DLD1 (cell line): ENCODE measurements at regions not wholly inside any gene's neighbourhood (a gene's known extent, or its start where the extent isn't known, plus 50 kb on each side); places are given as distances from the start of the nearest gene placed in this dataset.
"Not testable (repeated sequence)": the region's sequence is repeated elsewhere in the genome, so short reads cannot be mapped to it uniquely, and the experiment has no call there.

Source experiments
- in situ Hi-C: cut with HindIII; loops from 2 replicates; pipeline ENCODE4 v1.10.0; 2017; ENCODE audit warnings: low sequenced_read_pairs

- in situ Hi-C loops, result no loop called here
Observed at GRCh38 chr10:8332730-8333111, 278.2 kb downstream of the GATA3 start.

- in situ Hi-C loops, result no loop called here
Observed at GRCh38 chr10:8334631-8335030, 280.1 kb downstream of the GATA3 start.

DNA sequence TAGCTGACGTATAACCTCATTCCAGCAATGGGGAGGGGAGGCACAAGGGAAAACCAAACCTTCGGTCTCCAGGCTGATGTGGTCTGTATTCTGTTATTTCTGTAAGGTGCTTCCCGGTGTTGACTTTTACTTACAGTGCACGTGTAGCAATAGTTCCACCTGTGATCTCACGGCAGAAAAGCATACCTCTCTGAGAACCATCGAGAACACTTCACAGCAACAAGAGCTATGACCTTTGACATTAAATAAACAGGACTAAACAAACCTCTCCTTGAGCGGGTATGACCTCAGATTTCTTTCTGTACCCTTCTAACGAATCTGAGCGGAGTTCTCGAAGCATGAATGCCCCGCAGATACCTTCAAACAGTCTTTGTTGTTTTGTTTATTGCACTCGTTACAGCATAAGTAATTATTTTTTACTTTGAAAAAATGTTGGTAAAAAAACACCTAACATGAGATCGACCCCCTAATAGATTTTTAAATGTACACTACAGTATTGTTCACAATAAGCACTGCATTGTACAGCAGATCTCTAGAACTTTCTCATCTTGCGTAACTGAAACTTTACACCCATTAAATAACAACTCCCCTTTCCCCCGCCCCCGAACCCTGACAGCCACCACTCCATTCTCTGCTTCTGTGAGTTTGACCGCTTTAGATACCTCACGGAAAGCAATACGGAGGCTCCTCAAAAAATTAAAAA, 282.3 kb downstream of the GATA3 start:
- in situ Hi-C loops, result no loop called here

DNA sequence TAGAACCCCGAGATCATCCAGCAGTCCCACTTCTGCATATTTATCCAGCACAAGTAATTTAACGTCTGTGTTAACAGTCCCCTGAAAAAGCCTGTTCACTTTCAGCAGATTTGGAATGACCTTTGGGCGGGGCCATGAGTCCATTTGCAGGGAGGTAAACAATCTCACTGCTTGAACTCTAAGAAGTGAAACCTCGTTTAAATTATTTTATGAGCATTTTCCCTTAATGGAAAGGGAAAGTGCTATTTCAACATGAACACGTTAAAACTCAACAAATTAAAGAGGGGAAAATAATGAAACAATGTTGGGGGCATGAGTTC, 282.8 kb downstream of the GATA3 start:
- in situ Hi-C loops, result no loop called here

- in situ Hi-C loops, result no loop called here
Observed at GRCh38 chr10:8338177-8338766, 283.8 kb downstream of the GATA3 start.

DNA sequence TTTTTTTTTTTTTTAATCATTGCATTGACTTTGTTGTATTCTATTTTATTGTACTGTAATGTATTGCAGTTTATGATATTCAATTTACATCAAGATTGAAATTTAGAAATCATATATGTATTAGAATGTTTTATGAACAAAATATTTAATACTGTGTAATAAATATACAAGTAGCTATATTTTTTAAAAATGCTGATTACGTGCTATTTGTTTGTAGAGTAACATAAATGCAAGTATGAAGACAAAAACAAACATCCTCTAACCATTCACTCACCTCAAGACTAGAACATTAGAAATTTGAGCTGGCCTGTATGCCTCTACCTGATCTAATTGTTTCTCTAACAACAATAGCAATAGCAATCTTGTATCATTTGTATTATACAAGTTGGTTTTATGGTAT, 290.3 kb downstream of the GATA3 start:
- in situ Hi-C loops, result no loop called here

GRCh38 chr10:8346861-8347260, 292.4 kb downstream of the GATA3 start:
- in situ Hi-C loops, result no loop called here

DNA sequence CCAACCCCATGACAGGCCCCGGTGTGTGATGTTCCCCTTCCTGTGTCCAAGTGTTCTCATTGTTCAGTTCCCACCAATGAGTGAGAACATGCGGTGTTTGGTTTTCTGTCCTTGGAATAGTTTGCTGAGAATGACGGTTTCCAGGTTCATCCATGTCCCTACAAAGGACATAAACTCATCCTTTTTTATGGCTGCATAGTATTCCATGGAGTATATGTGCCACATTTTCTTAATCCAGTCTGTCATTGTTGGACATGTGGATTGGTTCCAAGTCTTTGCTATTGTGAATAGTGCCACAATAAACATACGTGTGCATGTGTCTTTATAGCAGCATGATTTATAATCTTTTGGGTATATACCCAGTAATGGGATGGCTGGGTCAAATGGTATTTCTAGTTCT, 293.1 kb downstream of the GATA3 start:
- in situ Hi-C loops, result not testable (repeated sequence)

DNA sequence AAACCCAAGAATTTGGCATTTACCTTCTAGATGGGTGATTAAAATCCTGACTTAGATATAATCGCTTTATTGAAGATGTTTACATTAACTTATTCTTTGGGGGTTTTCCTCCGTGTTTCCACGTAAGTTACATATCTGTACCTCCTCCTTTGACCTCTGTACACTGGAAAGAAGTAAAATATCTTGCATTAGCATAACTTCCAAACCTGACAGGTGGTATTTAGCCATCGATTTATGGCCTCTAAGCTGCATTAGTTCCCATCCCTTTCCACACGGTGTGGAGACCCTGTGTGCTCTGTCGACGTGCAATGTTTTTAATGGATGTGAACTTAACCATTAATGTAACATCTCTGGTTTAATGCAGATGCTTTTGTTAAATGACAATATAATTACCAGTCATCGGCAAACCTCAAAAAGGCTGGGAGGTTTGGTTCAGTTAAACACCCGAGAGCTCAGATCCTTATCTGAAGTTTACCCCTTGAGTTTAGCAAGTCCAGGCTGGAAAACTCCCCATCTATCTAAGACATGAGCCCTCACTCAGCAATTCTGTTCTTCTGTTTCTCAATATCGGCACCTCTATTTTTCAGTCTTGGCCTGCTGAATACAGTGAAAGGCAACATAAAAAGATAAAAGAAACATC, 295.2 kb downstream of the GATA3 start:
- in situ Hi-C loops, result no loop called here

- in situ Hi-C loops, result no loop called here
Observed at GRCh38 chr10:8350250-8350967, 295.9 kb downstream of the GATA3 start.

DNA sequence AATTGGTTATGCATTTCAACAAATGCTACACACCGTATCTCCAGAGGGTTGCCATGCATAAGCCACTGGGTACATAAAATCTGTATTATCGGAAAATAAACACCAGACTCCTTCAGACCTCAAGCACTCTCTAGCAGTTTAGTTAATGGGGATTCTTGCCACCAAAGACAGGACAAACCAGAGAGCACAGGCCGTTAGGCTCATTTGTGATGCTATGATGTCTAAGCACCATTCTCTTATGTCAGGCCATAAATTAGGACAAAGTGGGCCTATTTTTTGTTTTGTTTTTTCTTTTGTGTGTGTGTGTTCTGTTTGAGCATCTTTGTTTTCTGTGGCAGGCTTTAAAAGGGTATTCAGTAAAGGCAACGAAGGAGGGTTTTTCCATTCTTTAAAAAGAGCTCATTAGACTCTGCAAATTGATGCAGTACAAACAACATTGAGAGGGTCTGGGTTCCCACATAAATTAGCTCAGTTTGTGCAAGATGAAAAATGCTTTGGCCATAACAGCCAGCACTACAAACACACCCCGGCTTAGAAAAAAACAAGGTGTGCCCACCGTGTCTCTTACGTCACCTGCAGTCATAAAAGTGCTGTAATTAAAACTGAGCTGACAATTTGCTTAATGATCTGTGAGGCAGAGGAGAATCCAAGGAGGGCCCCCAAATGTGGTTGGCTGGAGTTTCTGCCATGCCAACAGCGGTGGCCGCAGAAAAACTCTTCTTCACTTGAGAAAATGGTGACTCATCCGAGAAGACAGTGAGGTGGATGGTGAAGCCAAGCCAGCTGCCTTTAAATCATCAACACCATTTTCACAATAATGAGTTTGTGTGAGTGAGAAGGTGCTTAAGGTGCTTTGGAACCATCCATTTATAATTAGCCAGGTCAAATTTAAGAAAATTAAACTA, 297.9 kb downstream of the GATA3 start:
- in situ Hi-C loops, result no loop called here

DNA sequence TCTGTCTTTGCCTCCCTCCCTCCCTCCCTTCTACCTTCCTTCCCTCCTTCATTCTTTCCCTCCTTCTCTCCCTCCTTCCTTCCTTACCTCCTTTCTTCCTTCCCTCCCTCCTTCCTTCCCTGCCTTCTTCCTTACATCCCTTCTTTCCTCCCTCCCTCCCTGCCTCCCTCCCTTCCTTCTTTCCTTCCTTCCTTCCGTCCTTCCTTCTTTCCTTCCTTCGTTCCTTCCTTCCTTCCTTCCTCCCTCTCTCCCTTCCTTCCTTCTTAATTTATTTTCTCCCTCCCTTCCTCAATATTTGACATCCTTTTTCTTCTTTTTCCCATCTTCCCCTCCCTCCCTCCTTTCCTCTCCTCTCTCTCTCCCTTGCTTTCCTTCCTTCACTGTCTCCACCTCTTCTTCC, 301.8 kb downstream of the GATA3 start:
- in situ Hi-C loops, result no loop called here

DNA sequence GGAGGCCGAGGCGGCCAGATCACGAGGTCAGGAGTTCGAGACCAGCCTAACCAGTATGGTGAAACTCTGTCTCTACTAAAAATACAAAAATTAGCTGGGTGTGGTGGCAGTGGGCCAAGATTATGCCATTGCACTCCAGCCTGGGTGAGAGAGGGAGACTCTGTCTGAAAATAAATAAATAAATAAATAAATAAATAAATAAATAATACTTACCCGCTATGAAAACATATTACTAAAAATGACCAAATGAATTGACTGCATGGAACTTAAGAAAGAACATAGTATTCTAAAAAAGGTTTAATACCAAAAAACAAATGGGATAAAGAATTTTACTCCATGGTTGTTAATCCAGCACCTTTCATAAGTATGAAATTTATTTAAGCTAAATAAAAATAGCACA, 305.0 kb downstream of the GATA3 start:
- in situ Hi-C loops, result no loop called here

DNA sequence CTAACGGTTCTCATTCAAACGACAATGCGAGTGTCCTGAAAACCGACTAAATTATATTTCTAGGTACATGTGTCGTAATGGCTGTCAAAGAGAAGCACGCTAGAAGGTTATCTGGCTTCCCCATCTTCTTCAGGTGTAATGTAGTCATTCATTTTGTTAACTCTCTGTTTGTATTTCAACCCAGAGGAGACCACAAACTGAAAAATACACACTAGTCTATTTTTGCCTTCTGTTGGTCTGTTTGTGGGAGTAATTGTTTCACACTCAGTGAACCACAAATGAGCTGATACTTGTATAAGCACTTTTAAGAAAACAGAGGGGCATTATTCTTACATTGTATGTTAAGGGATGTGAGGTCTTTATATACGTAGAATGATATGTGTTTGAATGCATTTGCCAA, 305.9 kb downstream of the GATA3 start:
- in situ Hi-C loops, result no loop called here

DNA sequence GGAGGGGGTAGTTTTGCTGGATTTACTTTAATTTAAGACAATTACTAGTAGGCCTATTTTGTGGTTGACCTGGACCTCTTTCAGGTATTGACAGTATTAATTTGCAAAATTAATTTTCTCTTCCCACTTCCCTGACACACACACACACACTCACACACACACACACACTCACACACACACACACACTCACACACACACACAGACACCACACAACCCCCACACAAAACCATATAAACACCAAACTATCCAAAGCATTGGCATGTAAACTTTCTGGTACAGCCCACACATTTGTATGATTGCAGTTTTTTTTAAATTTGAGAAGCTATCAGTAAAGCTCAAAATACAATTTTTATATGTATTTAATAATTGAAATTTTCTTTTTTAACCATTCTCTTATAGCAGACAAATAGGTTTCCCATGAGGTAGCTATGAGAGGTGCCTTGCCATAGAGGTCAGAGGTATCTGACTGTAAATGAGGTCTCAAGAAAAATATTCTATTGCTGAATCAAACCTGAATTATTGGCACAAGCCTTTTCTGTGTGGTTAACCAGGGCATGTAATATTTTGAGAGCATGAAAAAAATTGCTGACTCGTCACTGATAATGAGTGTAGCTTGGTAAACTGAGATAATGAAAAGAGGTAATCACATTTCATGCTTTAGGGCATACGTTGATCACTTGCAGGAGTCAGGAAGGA, 306.5 kb downstream of the GATA3 start:
- in situ Hi-C loops, result no loop called here

DNA sequence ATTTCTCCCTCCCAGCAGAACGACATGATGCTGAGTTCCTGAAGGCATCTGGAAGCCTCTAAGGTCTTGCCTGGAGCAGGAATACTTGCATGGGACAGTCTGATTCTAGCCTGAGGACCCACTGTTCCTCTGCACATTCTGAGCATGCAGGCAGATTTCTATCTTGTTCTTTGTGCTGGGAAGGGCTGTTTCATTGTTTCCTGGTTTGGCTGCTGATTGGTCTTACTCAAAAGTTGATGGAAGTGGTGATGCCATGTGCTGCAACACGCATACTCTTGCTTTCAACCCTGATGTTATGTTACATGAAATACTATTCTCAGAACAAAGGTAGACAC, 307.0 kb downstream of the GATA3 start:
- in situ Hi-C loops, result no loop called here

DNA sequence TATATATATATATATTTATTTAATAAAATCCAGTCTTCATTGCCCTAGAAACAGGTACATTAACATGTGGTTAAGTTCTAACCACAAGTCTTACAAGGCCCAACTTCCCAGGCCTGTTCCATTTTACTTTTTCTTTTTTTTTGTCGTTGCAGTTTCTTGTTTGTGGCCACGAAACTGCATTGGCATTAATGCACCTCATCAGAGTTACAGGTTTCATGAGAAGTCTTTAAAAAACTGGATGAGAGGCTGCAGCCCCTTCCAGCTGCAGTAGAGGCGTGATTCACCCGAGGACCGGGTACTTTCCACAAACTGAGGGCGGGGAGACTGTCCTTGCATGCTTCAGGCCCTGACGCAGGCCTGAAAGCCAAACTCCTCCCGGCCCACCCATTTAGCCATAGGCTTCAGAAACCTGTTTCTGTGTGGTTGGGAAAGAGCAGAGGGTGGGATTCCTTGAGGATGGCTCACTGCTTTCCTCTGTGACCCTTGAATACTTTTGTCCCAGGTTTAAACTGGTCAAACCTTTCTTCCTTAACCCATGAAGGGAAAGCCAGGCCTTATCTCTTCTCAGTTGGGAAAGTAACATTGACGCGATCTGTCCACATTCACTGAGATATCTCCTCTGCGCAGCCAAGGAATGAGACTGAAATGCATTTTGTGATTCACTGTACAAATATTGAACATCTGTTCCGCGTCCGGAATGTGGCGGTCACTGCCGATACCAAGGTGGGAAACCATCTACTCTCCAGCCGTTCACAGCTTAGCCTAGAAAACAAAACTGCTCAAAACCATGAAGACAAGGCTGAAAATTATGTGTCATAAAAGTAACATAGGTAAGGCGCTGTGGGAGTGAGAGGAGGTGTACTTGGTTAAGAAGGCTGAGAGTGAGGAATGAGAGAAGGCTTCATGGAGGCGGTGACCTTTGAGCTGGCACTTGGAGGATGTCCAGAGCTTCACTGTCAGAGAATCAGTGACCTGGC, 311.7 kb downstream of the GATA3 start:
- in situ Hi-C loops, result no loop called here

DNA sequence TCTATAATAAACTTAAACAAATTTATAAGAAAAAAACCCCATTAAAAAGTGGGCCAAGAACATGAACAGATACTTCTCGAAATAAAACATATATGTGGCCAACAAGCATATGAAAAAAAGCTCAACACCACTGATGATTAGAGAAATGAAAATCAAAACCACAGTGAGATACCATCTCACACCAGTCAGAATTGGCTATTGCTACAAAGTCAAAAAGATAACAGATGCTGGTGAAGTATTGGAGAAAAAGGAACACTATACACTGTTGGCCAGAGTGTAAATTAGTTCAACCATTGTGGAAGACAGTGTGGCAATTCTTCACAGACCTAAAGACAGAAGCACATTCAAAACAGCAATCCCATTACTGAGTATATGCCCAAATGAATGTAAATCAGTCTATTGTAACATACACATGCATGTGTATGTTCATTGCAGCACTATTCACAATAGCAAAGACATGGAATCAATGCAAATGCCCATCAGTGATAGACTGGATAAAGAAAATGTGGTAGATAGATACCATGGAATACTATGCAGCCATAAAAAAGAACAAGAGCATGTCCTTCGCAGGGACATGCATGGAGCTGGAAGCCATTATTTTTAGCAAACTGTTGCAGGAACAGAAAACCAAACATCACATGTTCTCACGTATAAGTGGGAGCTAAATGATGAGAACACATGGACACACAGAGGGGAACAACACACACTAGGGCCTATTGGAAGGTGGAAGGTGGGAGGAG, 313.4 kb downstream of the GATA3 start:
- in situ Hi-C loops, result not testable (repeated sequence)

DNA sequence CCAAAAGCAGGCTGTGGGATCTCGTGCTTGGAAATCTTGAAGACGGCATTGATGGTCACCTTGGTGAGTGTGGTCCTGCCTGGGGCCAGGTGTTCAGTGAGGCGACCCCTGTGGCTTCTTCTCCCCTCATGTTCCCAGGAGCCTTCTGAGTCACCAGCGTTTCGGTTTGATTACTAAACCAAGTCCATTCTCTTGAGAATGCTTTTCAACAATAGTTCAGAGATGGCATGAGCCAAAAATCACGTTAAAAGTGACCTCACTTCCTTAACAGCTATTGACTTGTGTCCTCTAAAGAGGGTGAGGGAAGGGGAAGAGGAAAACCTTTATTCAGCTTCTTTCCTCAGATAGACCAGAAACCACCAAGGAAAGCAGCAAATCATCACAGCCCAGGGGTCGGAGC, 315.2 kb downstream of the GATA3 start:
- in situ Hi-C loops, result no loop called here
